GM18867 (cell line): ENCODE measurements at regions not wholly inside any gene's neighbourhood (a gene's known extent, or its start where the extent isn't known, plus 50 kb on each side); places are given as distances from the start of the nearest gene placed in this dataset.
A peak's percentile ranks its signal among the peaks of the same experiment; 100 is the strongest.

Experiments used
- ATAC-seq: cut with Tn5 transposase; IDR thresholded peaks from one replicate; pipeline ENCODE4 v1.9.1; 2021; ENCODE audit warnings: mild to moderate bottlenecking, moderate library complexity; ENCODE audit not compliant: unreplicated experiment

GRCh38 chrX:40153345-40154249, 55.8 kb upstream of the BCOR start:
- peak; percentile 46 for ATAC-seq

- ATAC-seq, result no peak
Measured at GRCh38 chrX:40152741-40153344, 55.1 kb upstream of the BCOR start.

- no peak for ATAC-seq
Measured at GRCh38 chrX:40152173-40152711, 54.5 kb upstream of the BCOR start.

DNA sequence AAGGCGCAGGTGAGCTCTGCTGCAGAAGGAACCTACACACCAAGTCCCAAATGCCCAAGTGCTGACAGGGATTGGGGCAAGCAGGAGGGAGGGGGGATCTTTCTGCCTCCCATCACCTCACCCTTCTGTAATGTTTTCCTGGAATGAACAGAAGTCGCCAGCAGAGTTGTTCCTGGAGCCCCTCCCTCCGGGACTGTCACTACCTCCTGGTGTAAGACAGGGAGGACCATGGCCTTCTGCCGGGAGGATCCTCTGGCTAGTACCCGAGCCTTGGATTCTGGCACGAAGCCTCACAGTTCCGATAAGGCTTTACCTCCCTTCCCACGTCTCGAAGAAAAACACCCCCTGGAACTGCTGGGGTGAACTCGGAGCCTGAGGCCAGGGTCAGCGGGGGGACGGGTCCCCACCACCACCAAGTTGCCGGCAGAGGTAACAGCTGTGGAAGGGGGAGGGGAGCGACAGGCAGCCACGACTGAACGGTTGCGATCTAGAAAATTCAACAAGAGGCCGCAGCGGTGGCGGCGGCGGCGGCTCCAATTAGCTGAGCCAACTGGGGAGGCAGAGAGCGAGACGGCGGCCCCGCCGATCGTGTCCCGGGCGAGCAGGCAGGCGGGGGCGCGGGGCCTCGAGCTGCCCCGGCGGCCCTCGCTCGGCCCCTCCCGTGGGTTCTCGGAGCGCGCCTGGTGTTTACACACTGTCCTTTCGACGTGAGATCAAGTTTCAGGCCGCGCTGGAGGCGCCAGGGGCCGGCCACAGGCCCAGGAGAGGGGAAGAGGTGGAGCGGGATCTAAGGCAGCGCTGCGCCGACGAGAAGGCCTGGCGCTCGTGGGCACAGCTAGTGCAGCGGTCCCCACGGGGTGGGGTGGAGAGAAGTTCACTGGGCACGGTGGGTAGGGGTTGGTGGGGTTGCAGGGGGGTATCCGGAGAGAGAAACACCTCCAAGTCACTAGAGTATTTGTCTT, 53.7 kb upstream of the BCOR start:
- no peak for ATAC-seq

DNA sequence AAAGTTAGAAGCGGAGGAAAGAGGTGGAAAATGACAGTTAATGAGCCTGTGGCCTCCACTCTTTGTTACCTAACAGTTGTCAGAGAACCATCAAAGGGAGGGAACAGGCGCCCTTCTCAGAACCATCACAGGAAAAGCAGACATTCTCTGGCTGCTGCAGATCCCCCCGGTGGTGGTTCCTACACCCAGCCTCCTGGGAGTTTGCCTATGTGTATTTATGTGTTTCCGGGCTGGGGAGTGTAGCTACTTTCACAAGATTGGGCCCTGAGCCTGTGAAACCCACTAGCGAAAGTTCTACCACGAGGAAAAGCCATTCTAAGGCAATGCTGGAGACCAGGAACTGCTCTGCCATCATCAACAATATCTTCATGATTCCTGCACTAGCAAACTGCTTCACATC, 52.7 kb upstream of the BCOR start:
- no peak for ATAC-seq

- no peak for ATAC-seq
Measured at GRCh38 chrX:40149286-40150175, 51.8 kb upstream of the BCOR start.

GRCh38 chrX:40148385-40149285, 50.9 kb upstream of the BCOR start:
- no peak for ATAC-seq

GRCh38 chrX:40147971-40148370, 50.2 kb upstream of the BCOR start:
- ATAC-seq, result no peak
